ENCODE measurements at regions not wholly inside any gene's neighbourhood (a gene's known extent, or its start where the extent isn't known, plus 50 kb on each side); places are given as distances from the start of the nearest gene placed in this dataset.
"Not testable (repeated sequence)": the region's sequence is repeated elsewhere in the genome, so short reads cannot be mapped to it uniquely, and the experiment has no call there.

GRCh38 chr13:111434578-111435159 lies 114.2 kb downstream of the TEX29 start:
- Histone ChIP-seq H3K4me3 (ENCODE audit: low read depth, low read length) (no peak overlapping the region), H3K36me3 (ENCODE audit: control insufficient read depth, insufficient read depth, low read length) (no peaks in the 10 kb centered on the region), H3K27me3 (ENCODE audit: control insufficient read depth, insufficient read depth, low read length) (no peaks in the 10 kb centered on the region)
- FAIRE-seq (peak; percentile 23), DNase-seq (ENCODE audit: low read depth) (no peak)
- TF ChIP-seq, protein P1, sequence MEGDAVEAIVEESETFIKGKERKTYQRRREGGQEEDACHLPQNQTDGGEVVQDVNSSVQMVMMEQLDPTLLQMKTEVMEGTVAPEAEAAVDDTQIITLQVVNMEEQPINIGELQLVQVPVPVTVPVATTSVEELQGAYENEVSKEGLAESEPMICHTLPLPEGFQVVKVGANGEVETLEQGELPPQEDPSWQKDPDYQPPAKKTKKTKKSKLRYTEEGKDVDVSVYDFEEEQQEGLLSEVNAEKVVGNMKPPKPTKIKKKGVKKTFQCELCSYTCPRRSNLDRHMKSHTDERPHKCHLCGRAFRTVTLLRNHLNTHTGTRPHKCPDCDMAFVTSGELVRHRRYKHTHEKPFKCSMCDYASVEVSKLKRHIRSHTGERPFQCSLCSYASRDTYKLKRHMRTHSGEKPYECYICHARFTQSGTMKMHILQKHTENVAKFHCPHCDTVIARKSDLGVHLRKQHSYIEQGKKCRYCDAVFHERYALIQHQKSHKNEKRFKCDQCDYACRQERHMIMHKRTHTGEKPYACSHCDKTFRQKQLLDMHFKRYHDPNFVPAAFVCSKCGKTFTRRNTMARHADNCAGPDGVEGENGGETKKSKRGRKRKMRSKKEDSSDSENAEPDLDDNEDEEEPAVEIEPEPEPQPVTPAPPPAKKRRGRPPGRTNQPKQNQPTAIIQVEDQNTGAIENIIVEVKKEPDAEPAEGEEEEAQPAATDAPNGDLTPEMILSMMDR (IDR thresholded peaks at IDR 0.05; ENCODE audit: insufficient read depth, low read length, severe bottlenecking) = no peak

- no peaks in the 10 kb centered on the region for H3K27me3 ChIP-seq (ENCODE audit: control insufficient read depth, insufficient read depth, low read length)
- TF ChIP-seq, protein P1 (IDR thresholded peaks at IDR 0.05; ENCODE audit: insufficient read depth, low read length, severe bottlenecking) = no peak
- H3K36me3 ChIP-seq (ENCODE audit: control insufficient read depth, insufficient read depth, low read length) = no peaks in the 10 kb centered on the region
- no peak overlapping the region for H3K4me3 ChIP-seq (ENCODE audit: low read depth, low read length)
- no peak for FAIRE-seq
- no peak for DNase-seq (ENCODE audit: low read depth)
These were observed 116.0 kb downstream of the TEX29 start for GRCh38 chr13:111436446-111436845.

GRCh38 chr13:111437417-111437816 lies 117.0 kb downstream of the TEX29 start:
- DNase-seq (ENCODE audit: low read depth) = no peak
- Histone ChIP-seq H3K4me3 (ENCODE audit: low read depth, low read length) (no peak overlapping the region), H3K36me3 (ENCODE audit: control insufficient read depth, insufficient read depth, low read length) (no peaks in the 10 kb centered on the region), H3K27me3 (ENCODE audit: control insufficient read depth, insufficient read depth, low read length) (no peaks in the 10 kb centered on the region)
- TF ChIP-seq, protein P1 (IDR thresholded peaks at IDR 0.05; ENCODE audit: insufficient read depth, low read length, severe bottlenecking) = no peak
- FAIRE-seq = no peak

- Histone ChIP-seq H3K27me3 (ENCODE audit: control insufficient read depth, insufficient read depth, low read length) (no peaks in the 10 kb centered on the region), H3K4me3 (ENCODE audit: low read depth, low read length) (no peak overlapping the region), H3K36me3 (ENCODE audit: control insufficient read depth, insufficient read depth, low read length) (no peaks in the 10 kb centered on the region)
- DNase-seq (ENCODE audit: low read depth) (no peak), FAIRE-seq (no peak)
- TF ChIP-seq, protein P1 (IDR thresholded peaks at IDR 0.05; ENCODE audit: insufficient read depth, low read length, severe bottlenecking) = no peak
These were observed 117.6 kb downstream of the TEX29 start for GRCh38 chr13:111437856-111438547.

GRCh38 chr13:111440492-111440891 lies 120.0 kb downstream of the TEX29 start:
- not testable (repeated sequence) for H3K27me3 ChIP-seq (ENCODE audit: control insufficient read depth, insufficient read depth, low read length); FAIRE-seq; H3K36me3 ChIP-seq (ENCODE audit: control insufficient read depth, insufficient read depth, low read length); DNase-seq (ENCODE audit: low read depth); H3K4me3 ChIP-seq (ENCODE audit: low read depth, low read length)

DNA sequence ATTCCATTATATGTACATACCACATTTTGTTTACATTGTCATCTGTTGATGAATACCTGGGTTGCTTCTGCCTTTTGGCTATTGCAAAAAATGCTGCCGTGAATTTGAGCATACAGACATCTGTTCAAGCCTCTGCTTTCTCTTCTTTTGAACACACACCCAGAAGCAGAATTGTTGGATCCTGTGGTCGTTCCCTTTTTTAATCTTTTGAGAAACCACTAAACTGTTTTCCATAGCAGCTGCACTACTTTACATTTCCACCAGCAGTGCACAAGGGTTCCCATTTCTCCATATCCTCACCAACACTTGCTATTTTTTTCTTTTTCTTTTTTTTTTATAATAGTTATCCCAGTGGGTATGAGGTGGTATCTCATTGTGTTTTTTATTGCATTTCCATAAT lies 123.5 kb downstream of the TEX29 start:
- TF ChIP-seq, protein P1 (IDR thresholded peaks at IDR 0.05; ENCODE audit: insufficient read depth, low read length, severe bottlenecking) = no peak
- FAIRE-seq = no peak
- DNase-seq (ENCODE audit: low read depth) = no peak
- Histone ChIP-seq H3K27me3 (ENCODE audit: control insufficient read depth, insufficient read depth, low read length) (no peaks in the 10 kb centered on the region), H3K36me3 (ENCODE audit: control insufficient read depth, insufficient read depth, low read length) (no peaks in the 10 kb centered on the region), H3K4me3 (ENCODE audit: low read depth, low read length) (no peak overlapping the region)

Data from bronchial epithelial cell (primary cell).